Esophagus mucosa (tissue), 1 donor: ENCODE measurements at regions not wholly inside any gene's neighbourhood (a gene's known extent, or its start where the extent isn't known, plus 50 kb on each side); places are given as distances from the start of the nearest gene placed in this dataset.
A peak's percentile ranks its signal among the peaks of the same experiment; 100 is the strongest.
"Not testable (repeated sequence)": the region's sequence is repeated elsewhere in the genome, so short reads cannot be mapped to it uniquely, and the experiment has no call there.

Source experiments
- ATAC-seq: fragments of 200-7000 bp; cut with Tn5 transposase; one replicate; pipeline ENCODE4 v1.9.1; 2020
- donor health status: DM: yes; HTN: yes; CAD: no.

GRCh38 chr2:17188721-17189120 is 329.5 kb downstream of the RAD51AP2 start:
- no peak for ATAC-seq

GRCh38 chr2:17184512-17184911 is 333.7 kb downstream of the RAD51AP2 start:
- no peak for ATAC-seq

GRCh38 chr2:17182399-17182798 is 335.8 kb downstream of the RAD51AP2 start:
- ATAC-seq, result no peak

GRCh38 chr2:17181051-17181752 is 337.0 kb downstream of the RAD51AP2 start:
- ATAC-seq, result no peak

- ATAC-seq, result no peak
These were observed 339.0 kb downstream of the RAD51AP2 start for GRCh38 chr2:17179145-17179808.

GRCh38 chr2:17177088-17177487 is 341.2 kb downstream of the RAD51AP2 start:
- ATAC-seq, result no peak

- peak; percentile 82 for ATAC-seq
These were observed 346.7 kb downstream of the RAD51AP2 start for GRCh38 chr2:17171446-17172049.

- peak; percentile 61 for ATAC-seq
These were observed 351.7 kb downstream of the RAD51AP2 start for GRCh38 chr2:17166506-17166905.

GRCh38 chr2:17164550-17164949 is 353.7 kb downstream of the RAD51AP2 start:
- ATAC-seq, result no peak

GRCh38 chr2:17163638-17164037 is 354.6 kb downstream of the RAD51AP2 start:
- no peak for ATAC-seq

- ATAC-seq, result no peak
These were observed 355.5 kb downstream of the RAD51AP2 start for GRCh38 chr2:17162713-17163112.

GRCh38 chr2:17160594-17160993 is 357.6 kb downstream of the RAD51AP2 start:
- ATAC-seq, result no peak

- no peak for ATAC-seq
These were observed 362.2 kb downstream of the RAD51AP2 start for GRCh38 chr2:17156086-17156485.

GRCh38 chr2:17149945-17150344 is 368.3 kb downstream of the RAD51AP2 start:
- no peak for ATAC-seq

GRCh38 chr2:17148407-17149145 is 369.7 kb downstream of the RAD51AP2 start:
- ATAC-seq, result no peak

- no peak for ATAC-seq
These were observed 371.9 kb downstream of the RAD51AP2 start for GRCh38 chr2:17146358-17146757.

GRCh38 chr2:17136877-17137276 is 381.4 kb downstream of the RAD51AP2 start:
- no peak for ATAC-seq

- no peak for ATAC-seq
These were observed 382.0 kb downstream of the RAD51AP2 start for GRCh38 chr2:17136231-17136630.

- no peak for ATAC-seq
These were observed 382.6 kb downstream of the RAD51AP2 start for GRCh38 chr2:17135619-17136018.

GRCh38 chr2:17133052-17133671 is 385.1 kb downstream of the RAD51AP2 start:
- no peak for ATAC-seq

GRCh38 chr2:17130627-17131026 is 387.6 kb downstream of the RAD51AP2 start:
- not testable (repeated sequence) for ATAC-seq

GRCh38 chr2:17125989-17126620 is 392.1 kb downstream of the RAD51AP2 start:
- no peak for ATAC-seq
